ENCODE measurements at regions not wholly inside any gene's neighbourhood (a gene's known extent, or its start where the extent isn't known, plus 50 kb on each side); places are given as distances from the start of the nearest gene placed in this dataset.
A peak's percentile ranks its signal among the peaks of the same experiment; 100 is the strongest.

GRCh38 chr6:80523010-80523409, 416.5 kb downstream of the BCKDHB start:
- Histone ChIP-seq H3K27ac (ENCODE audit: low read depth in 2 of 2, low read length in 1 of 2) (peak overlapping the region; percentile 34 to 48; a peak in 2 of 4 replicates), H3K9ac (no peak overlapping the region), H3F3A (replicated peaks; ENCODE audit: insufficient read depth) (no peaks in the 10 kb centered on the region), H3K4me2 (peak overlapping the region; percentile 47), H3K36me3 (replicated peaks in 1 of 2; ENCODE audit: control insufficient read depth in 1 of 2, insufficient read depth in 2 of 2, low read length in 1 of 2) (no peaks in the 10 kb centered on the region), H3K79me2 (ENCODE audit: insufficient read depth) (no peaks in the 10 kb centered on the region), H3K4me3 (ENCODE audit: low read depth in 2 of 2, low read length in 1 of 2) (no peak overlapping the region), H2AFZ (ENCODE audit: low read depth) (peak overlapping the region; percentile 35; the same call in 1 of the 2 replicates), H3K9me3 (no peaks in the 10 kb centered on the region), H4K20me1 (ENCODE audit: insufficient read depth) (no peaks in the 10 kb centered on the region), H3K4me1 (ENCODE audit: control insufficient read depth in 1 of 2, insufficient read depth in 2 of 2, low read depth in 1 of 2, low read length in 1 of 2) (peaks cover 10 to 16% of the 10 kb centered on the region in 2 experiments; a peak in 3 of 4 replicates), H3K27me3 (ENCODE audit: insufficient read depth) (no peaks in the 10 kb centered on the region), H3K9me2 (no peaks in the 10 kb centered on the region)
- DNase-seq: no peak
- no peak for TF ChIP-seq SIN3A (IDR thresholded peaks at IDR 0.05; ENCODE audit: borderline replicate concordance, low read depth, low read length)
- no peak for TF ChIP-seq GATA2 (CRISPR knock-in tag; IDR thresholded peaks at IDR 0.05)
- peak in 1 of 2 experiments; percentile 39; a peak in 1 of 4 replicates for TF ChIP-seq EP300 (IDR thresholded peaks at IDR 0.05; ENCODE audit: borderline replicate concordance in 1 of 2, low read depth in 1 of 2, low read length in 1 of 2)
- TF ChIP-seq, protein P1, sequence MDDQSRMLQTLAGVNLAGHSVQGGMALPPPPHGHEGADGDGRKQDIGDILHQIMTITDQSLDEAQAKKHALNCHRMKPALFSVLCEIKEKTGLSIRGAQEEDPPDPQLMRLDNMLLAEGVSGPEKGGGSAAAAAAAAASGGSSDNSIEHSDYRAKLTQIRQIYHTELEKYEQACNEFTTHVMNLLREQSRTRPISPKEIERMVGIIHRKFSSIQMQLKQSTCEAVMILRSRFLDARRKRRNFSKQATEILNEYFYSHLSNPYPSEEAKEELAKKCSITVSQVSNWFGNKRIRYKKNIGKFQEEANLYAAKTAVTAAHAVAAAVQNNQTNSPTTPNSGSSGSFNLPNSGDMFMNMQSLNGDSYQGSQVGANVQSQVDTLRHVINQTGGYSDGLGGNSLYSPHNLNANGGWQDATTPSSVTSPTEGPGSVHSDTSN (IDR thresholded peaks at IDR 0.05): peak; percentile 49
- TF ChIP-seq NFIC (IDR thresholded peaks at IDR 0.05; ENCODE audit: borderline replicate concordance): peak; percentile 71
- TF ChIP-seq POLR2AphosphoS5 (IDR thresholded peaks at IDR 0.05; ENCODE audit: low read depth, low read length): no peak
- TF ChIP-seq TCF12 (IDR thresholded peaks at IDR 0.05): peak; percentile 76
- no peak for TF ChIP-seq FOSL2 (IDR thresholded peaks at IDR 0.05; ENCODE audit: borderline replicate concordance, low read depth)
- TF ChIP-seq EZH2phosphoT487 (IDR thresholded peaks at IDR 0.05; ENCODE audit: borderline replicate concordance, low read depth): no peak
- no peak for TF ChIP-seq TAF1 (IDR thresholded peaks at IDR 0.05; ENCODE audit: borderline replicate concordance, low read depth, low read length)
- ChIA-PET POLR2A (no interaction called here), CTCF (no interaction called here)
- 42% methylated on average over 5 of the region's 5 CpGs for WGBS (ENCODE audit: low lambda C conversion rate)

DNA sequence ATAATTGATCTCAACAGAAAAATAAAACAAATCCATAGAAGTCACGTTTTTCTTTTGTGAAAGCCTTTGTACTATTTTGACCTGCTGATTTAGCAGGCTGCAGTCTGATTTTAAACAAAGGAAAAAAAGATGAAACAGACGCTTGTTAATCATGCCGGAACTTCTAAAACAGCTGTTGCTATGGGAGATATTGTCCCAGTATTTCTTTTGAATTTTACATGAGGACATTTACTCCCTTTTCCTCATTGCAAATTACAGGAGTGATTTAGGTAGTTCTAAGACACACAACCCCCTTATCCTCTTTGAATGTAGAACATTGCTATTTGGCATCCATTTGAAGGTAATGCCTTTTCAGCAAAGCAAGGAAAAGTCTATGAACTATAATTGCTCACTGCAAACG, 416.1 kb downstream of the BCKDHB start:
- H3F3A ChIP-seq (replicated peaks; ENCODE audit: insufficient read depth): no peaks in the 10 kb centered on the region
- TF ChIP-seq GATA2 (CRISPR knock-in tag; IDR thresholded peaks at IDR 0.05): no peak
- no peak for TF ChIP-seq MXI1 (IDR thresholded peaks at IDR 0.05; ENCODE audit: low read depth, low read length)
- no peak for TF ChIP-seq EZH2phosphoT487 (IDR thresholded peaks at IDR 0.05; ENCODE audit: borderline replicate concordance, low read depth)
- no peak for TF ChIP-seq FOXJ3 (CRISPR knock-in tag; IDR thresholded peaks at IDR 0.05)
- H3K27ac ChIP-seq (ENCODE audit: low read depth in 2 of 2, low read length in 1 of 2): peak overlapping the region in 1 of 2 experiments; percentile 48; a peak in 2 of 4 replicates
- no peaks in the 10 kb centered on the region for H3K36me3 ChIP-seq (replicated peaks in 1 of 2; ENCODE audit: control insufficient read depth in 1 of 2, insufficient read depth in 2 of 2, low read length in 1 of 2)
- no peaks in the 10 kb centered on the region for H4K20me1 ChIP-seq (ENCODE audit: insufficient read depth)
- DNase-seq: no peak
- no peaks in the 10 kb centered on the region for H3K9me3 ChIP-seq
- H3K4me3 ChIP-seq (ENCODE audit: low read depth in 2 of 2, low read length in 1 of 2): no peak overlapping the region
- H3K4me1 ChIP-seq (ENCODE audit: control insufficient read depth in 1 of 2, insufficient read depth in 2 of 2, low read depth in 1 of 2, low read length in 1 of 2): peaks cover 9 to 16% of the 10 kb centered on the region in 2 experiments; a peak in 3 of 4 replicates
- ChIA-PET CTCF (interaction anchor here (0.7 kb wide), 1 partner anchor 761 kb away, joined by 3 read pairs; no protein-coding TSS in a partner anchor), POLR2A (no interaction called here)
- H3K4me2 ChIP-seq: 0 out of 2 replicates have a peak overlapping the region, but pooled peaks have one; percentile 47
- no peak overlapping the region for H3K9ac ChIP-seq
- H3K79me2 ChIP-seq (ENCODE audit: insufficient read depth): no peaks in the 10 kb centered on the region
- H2AFZ ChIP-seq (ENCODE audit: low read depth): peak overlapping the region; percentile 35; the same call in 1 of the 2 replicates
- no peaks in the 10 kb centered on the region for H3K9me2 ChIP-seq
- 90% methylated on average over 4 of the region's 4 CpGs for WGBS (ENCODE audit: low lambda C conversion rate)
- no peaks in the 10 kb centered on the region for H3K27me3 ChIP-seq (ENCODE audit: insufficient read depth)
